GM18858 (cell line): ENCODE measurements at regions not wholly inside any gene's neighbourhood (a gene's known extent, or its start where the extent isn't known, plus 50 kb on each side); places are given as distances from the start of the nearest gene placed in this dataset.
"Not testable (repeated sequence)": the region's sequence is repeated elsewhere in the genome, so short reads cannot be mapped to it uniquely, and the experiment has no call there.

Source experiments
- ATAC-seq: cut with Tn5 transposase; IDR thresholded peaks from one replicate; pipeline ENCODE4 v1.9.1; 2021; ENCODE audit not compliant: unreplicated experiment

DNA sequence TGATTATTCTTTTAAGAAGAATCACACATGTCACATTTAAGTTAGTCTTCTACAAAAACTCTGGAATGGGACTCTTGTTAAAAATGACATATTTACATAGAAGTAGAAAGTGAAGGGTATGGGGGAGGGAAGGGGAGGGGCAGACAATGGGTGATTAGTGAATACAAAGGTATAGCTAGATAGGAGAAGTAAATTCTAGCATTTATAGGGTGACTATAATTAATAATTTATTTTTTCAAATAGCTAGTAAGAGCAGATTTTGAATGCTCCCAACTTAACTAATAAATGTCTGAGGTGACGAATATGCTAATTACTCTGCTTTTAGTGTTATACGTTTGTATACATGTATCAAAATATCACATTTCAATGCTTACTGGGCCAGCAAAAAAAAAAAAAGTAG lies 59.4 kb downstream of the BLTP3B start:
- ATAC-seq = no peak

DNA sequence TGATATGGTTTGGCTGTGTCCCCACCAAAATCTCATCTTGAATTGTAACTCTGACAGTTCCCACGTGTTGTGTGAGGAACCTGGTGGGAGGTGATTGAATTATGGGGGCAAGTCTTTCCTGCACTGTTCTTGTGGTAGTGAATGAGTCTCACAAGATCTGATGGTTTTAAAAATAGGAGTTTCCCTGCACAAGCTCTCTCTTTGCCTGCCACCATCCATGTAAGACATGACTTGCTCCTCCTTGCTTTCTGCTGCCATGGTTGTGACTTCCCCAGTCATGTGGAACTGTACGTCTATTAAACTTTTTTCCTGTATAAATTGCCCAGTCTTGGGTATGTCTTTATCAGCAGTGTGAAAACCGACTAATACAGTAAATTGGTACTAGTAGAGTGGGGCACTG lies 63.9 kb downstream of the BLTP3B start:
- not testable (repeated sequence) for ATAC-seq

DNA sequence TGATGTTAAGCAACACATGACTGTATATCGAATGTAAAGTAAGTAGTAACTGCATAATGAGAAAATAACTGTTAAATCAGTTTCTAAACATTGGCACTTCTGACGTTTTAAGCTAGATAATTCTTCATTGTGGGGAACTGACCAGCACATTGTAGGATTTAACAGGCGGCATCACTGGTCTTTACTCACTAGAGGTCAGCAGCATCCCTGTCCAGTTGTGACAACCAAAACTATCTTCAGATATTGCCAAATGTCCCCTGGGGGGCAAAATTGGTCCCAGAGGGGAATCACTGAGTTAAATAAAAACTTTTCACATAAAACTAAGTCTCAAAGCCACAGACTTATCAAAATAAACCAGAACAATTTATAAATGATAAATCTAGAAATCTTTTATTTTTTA lies 65.3 kb downstream of the BLTP3B start:
- no peak for ATAC-seq

DNA sequence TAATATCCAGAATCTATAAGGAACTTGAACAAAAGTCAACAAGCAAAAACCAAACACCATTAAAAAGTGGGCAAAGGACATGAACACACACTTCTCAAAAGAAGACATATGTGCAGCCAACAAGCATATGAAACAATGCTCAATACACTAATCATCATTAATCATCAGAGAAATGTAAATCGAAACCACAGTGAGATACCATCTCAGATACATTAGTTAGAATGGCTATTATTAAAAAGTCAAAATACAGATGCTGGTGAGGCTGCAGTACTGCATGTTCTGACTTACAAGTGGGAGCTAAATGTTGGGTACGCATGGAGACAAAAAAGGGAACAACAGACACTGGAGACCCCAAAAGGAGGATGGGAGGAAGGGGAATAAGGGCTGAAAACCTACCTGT lies 67.1 kb downstream of the BLTP3B start:
- no peak for ATAC-seq

DNA sequence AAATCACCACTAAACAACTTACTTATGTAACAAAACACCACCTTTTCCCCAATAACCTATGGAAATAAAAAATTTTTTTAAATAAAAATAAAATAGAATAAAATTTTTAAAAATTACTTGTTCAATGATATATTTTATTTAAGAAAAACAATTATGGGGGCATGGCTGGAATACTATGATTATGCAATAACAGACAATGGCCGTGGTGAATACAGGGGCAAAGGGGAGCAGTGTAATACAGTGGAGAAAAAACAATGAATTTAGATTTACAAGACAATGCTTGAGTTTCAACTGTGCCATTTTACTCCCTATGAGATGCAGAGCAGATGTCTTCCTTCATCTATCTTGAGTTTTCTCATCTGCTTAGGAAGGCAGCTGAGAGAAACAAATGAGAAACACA lies 72.9 kb downstream of the BLTP3B start:
- ATAC-seq = no peak

DNA sequence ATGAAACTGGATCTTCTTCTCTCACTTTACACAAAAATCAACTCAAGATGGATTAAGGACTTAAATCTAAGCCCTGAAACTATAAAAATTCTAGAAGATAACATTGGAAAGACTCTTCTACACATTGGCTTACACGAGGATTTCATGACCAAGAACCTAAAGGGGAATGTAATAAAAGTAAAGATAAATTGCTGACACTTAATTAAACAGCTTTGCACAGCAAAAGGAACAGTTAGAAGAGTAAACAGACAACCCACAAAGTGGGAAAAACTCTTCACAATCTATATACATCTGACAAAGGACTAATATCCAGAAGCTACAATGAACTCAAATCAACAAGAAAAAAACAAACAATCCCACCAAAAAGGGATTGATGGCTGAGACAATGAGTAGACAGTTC lies 74.4 kb downstream of the BLTP3B start:
- ATAC-seq = no peak

DNA sequence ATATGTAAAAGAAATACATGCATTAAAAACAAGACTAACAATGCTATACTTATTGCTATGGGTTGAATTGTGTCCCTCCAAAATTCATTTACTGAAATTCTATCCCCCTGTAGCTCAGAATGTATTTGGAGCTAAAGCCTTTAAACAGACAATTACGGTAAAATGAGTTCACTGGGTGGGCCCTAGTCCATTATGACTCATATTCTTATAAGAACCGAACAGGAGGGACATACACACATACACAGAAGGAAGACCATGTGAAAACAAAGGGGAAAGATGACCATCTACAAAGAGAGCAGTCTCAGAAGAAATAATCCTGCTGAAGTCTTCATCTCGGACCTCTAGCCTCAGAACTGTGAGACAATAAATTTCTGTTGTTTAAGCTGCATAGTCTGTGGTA lies 77.1 kb upstream of the ANKS1B start:
- no peak for ATAC-seq

DNA sequence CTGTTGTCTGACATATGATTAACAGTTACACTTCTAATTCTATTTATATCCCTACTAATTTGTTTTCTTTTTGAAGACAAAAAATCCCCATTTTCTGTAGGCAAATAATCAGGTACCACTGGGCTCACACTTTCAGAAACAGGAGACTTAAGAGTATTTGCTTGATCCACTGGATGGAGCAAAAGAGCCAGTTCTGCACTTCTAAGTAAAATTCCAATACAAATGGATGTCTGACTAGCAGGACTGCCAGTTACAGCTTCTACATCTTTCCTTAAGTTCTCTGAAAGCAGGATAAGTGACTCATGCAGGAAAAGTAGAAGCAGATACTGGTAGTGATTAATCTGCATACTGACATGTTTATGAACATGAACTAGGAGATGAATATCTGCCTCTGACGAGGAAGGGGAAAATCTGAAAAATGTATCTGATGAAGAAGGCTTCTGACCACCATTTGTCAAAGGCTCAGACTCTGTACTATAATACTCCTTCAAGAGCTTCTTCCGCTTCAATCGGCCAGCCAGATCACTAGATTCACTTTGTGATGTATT lies 73.8 kb upstream of the ANKS1B start:
- ATAC-seq = peak; percentile 50

DNA sequence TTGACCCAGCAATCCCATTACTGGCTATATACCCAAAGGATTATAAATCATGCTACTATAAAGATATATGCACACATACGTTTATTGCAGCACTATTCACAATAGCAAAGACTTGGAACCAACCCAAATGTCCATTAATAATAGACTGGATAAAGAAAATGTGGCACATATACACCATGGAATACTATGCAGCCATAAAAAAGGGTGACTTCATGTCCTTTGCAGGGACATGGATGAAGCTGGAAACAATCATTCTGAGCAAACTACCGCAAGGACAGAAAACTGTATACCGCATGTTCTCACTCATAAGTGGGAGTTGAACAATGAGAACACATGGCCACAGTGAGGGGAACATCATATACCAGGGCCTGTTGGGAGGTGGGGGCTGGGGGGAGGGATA lies 61.5 kb upstream of the ANKS1B start:
- not testable (repeated sequence) for ATAC-seq

DNA sequence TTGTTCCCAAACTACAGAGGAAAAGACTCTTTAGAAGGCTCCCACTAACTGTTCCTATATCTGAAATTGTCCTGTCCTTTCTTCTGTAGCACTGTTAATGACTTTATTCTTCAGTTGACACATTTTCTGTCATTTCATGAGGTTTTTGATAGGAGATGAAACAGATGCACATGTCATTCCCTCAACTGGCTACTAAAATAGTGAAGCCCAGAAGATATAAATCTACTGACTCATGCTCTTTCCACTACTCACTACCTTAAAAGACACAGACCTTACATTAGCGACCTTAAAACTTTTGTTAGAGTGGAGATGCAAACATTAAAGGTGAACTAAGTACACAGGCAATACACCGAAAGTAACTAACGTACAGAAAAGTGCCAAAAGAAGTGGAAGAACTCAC lies 59.5 kb upstream of the ANKS1B start:
- no peak for ATAC-seq

DNA sequence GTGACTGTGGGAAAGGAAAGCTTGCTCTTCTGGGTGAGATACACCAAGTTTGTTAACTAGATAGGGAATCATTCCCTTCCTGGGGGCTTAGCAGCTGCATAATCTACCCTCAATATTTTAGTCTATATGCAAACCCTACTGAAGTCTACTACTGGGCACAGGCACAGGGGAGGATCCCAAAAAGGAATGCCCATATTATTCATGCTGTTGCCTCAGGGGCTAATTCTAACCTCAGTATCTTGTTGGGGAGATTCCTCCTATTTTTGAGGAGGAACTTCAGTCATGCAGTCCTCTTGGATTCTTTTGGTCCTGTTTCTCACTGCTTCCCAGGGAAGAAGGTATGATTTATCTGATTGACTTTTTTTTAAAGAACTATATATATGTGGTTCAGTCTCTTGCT lies 58.9 kb upstream of the ANKS1B start:
- no peak for ATAC-seq
